Nephron (organoid): ENCODE measurements at regions not wholly inside any gene's neighbourhood (a gene's known extent, or its start where the extent isn't known, plus 50 kb on each side); places are given as distances from the start of the nearest gene placed in this dataset.
"Not testable (repeated sequence)": the region's sequence is repeated elsewhere in the genome, so short reads cannot be mapped to it uniquely, and the experiment has no call there.

Experiments
- H3K27ac Mint-ChIP-seq, 3 experiments: 2 replicates each; pipeline ENCODE4 v1.8.0; 2020; ENCODE audit warnings: mixed read lengths in 3 of 3, mild to moderate bottlenecking in 2 of 3, moderate library complexity in 1 of 3
- H3K27me3 Mint-ChIP-seq: 2 replicates; pipeline ENCODE4 v1.8.0; 2021; ENCODE audit warnings: low read depth, mild to moderate bottlenecking, moderate library complexity, mixed read lengths
- H3K36me3 Mint-ChIP-seq: 2 replicates; pipeline ENCODE4 v1.8.0; 2020; ENCODE audit warnings: low read depth, mixed read lengths
- H3K4me1 Mint-ChIP-seq: 2 replicates; pipeline ENCODE4 v1.8.0; 2020; ENCODE audit warnings: mixed read lengths
- H3K4me3 Mint-ChIP-seq, 3 experiments: 2 replicates each; pipeline ENCODE4 v1.8.0; 2020; ENCODE audit warnings: mild to moderate bottlenecking in 3 of 3, mixed read lengths in 3 of 3, moderate library complexity in 2 of 3
- H3K9me3 Mint-ChIP-seq: 2 replicates; pipeline ENCODE4 v1.8.0; 2020; ENCODE audit warnings: mixed read lengths

- H3K9me3 Mint-ChIP-seq, H3K4me3 Mint-ChIP-seq, H3K27me3 Mint-ChIP-seq, H3K36me3 Mint-ChIP-seq: not testable (repeated sequence)
- peaks cover 10% of the 10 kb centered on the region for H3K4me1 Mint-ChIP-seq
- peak overlapping the region in 2 of 3 experiments; percentile 74 to 75 for H3K27ac Mint-ChIP-seq
Measured at GRCh38 chr1:83472066-83472465, 526.9 kb downstream of the TTLL7 start.

DNA sequence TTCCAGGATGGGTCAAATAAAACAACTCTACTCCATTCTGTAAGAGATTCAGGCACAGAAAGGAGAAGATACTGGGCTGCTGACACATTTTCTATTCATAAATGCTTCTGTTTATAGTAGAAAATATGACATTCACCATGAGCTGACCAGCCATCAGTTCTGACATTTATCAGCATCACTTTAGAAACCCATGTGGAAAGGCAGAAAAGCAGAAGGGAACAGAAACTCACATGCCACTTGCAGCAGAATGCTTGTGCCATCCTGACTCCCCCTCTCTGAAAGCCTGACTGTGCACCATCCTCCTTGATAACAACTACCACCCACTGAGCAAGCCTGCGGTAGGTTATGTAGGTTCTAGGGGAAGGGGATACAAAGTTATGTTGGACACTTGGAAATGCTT, 527.7 kb downstream of the TTLL7 start:
- H3K4me1 Mint-ChIP-seq = peaks cover 10% of the 10 kb centered on the region

DNA sequence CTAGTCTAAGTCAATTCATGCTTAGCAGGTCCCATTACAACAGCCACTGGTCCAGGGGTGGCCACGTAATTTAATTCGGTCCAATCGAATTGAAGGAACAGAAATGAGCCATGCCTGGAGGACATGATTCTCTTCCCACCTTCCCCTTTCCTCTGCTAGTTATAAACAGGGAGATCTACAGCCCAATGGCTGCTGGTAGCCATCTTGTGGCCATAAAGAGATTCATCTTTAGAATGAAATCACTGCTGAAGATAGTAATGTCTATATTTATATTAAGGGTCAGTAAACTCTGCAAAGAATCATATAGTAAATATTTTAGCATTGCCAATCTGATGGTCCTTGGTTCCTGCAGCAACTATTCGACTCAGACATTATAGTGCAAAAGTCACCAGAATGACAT, 530.6 kb downstream of the TTLL7 start:
- H3K4me3 Mint-ChIP-seq, H3K36me3 Mint-ChIP-seq, H3K9me3 Mint-ChIP-seq, H3K27me3 Mint-ChIP-seq, H3K27ac Mint-ChIP-seq: not testable (repeated sequence)
- H3K4me1 Mint-ChIP-seq = peaks cover 10% of the 10 kb centered on the region

More for the DNA sequence above, 527.7 kb downstream of the TTLL7 start:
- not testable (repeated sequence) for H3K4me3 Mint-ChIP-seq, H3K9me3 Mint-ChIP-seq, H3K27me3 Mint-ChIP-seq, H3K36me3 Mint-ChIP-seq
- H3K27ac Mint-ChIP-seq = peak overlapping the region in 1 of 3 experiments; percentile 75

GRCh38 chr1:83457735-83458248, 541.1 kb downstream of the TTLL7 start:
- Mint-ChIP-seq H3K27ac (peak overlapping the region; percentile 32 to 81 (median 69)), H3K4me1 (peaks cover 18% of the 10 kb centered on the region)
- not testable (repeated sequence) for H3K27me3 Mint-ChIP-seq, H3K36me3 Mint-ChIP-seq, H3K9me3 Mint-ChIP-seq, H3K4me3 Mint-ChIP-seq

- H3K27me3 Mint-ChIP-seq, H3K4me3 Mint-ChIP-seq, H3K36me3 Mint-ChIP-seq, H3K9me3 Mint-ChIP-seq: not testable (repeated sequence)
- H3K4me1 Mint-ChIP-seq = peaks cover 18% of the 10 kb centered on the region
- H3K27ac Mint-ChIP-seq = peak overlapping the region; percentile 29 to 81 (median 32)
Measured at GRCh38 chr1:83457281-83457680, 541.7 kb downstream of the TTLL7 start.

- H3K9me3 Mint-ChIP-seq, H3K4me3 Mint-ChIP-seq, H3K27me3 Mint-ChIP-seq, H3K36me3 Mint-ChIP-seq: not testable (repeated sequence)
- Mint-ChIP-seq H3K4me1 (peaks cover 18% of the 10 kb centered on the region), H3K27ac (peak overlapping the region; percentile 23 to 70 (median 52))
Measured at GRCh38 chr1:83455753-83456152, 543.2 kb downstream of the TTLL7 start.

GRCh38 chr1:83445873-83446272, 553.1 kb downstream of the TTLL7 start:
- not testable (repeated sequence) for H3K4me3 Mint-ChIP-seq, H3K9me3 Mint-ChIP-seq, H3K36me3 Mint-ChIP-seq

DNA sequence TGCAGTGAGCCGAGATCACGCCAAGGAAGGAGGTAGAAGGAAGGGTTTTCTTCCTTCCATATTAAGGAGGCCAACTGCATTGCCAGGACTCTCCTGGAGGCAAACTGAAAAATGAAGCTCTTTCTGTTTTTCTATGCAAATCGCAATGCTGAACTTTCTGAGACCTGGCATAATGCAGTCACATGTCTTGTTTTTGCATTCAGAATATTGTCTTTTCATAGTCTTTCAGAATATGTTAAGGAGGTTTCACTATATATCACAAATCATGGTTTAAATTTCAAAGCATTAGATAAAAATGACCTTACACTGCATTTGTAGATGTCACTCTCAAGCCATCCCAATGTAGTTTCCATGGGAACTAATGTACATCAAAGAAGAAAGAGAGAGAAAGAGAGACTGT, 556.5 kb downstream of the TTLL7 start:
- H3K27ac Mint-ChIP-seq, H3K36me3 Mint-ChIP-seq, H3K4me3 Mint-ChIP-seq, H3K4me1 Mint-ChIP-seq, H3K27me3 Mint-ChIP-seq, H3K9me3 Mint-ChIP-seq: not testable (repeated sequence)

More at GRCh38 chr1:83445873-83446272, 553.1 kb downstream of the TTLL7 start:
- not testable (repeated sequence) for H3K27me3 Mint-ChIP-seq, H3K4me1 Mint-ChIP-seq, H3K27ac Mint-ChIP-seq

- not testable (repeated sequence) for H3K4me3 Mint-ChIP-seq, H3K27me3 Mint-ChIP-seq, H3K27ac Mint-ChIP-seq, H3K4me1 Mint-ChIP-seq, H3K36me3 Mint-ChIP-seq, H3K9me3 Mint-ChIP-seq
Measured at GRCh38 chr1:83440586-83440985, 558.3 kb downstream of the TTLL7 start.

GRCh38 chr1:83440021-83440420, 558.9 kb downstream of the TTLL7 start:
- H3K27me3 Mint-ChIP-seq, H3K9me3 Mint-ChIP-seq, H3K4me1 Mint-ChIP-seq, H3K36me3 Mint-ChIP-seq, H3K4me3 Mint-ChIP-seq, H3K27ac Mint-ChIP-seq: not testable (repeated sequence)

- peak overlapping the region in 2 of 3 experiments; percentile 24 to 41 for H3K27ac Mint-ChIP-seq
- H3K36me3 Mint-ChIP-seq, H3K4me3 Mint-ChIP-seq, H3K9me3 Mint-ChIP-seq, H3K4me1 Mint-ChIP-seq, H3K27me3 Mint-ChIP-seq: not testable (repeated sequence)
Measured at GRCh38 chr1:83438316-83438715, 560.6 kb downstream of the TTLL7 start.

DNA sequence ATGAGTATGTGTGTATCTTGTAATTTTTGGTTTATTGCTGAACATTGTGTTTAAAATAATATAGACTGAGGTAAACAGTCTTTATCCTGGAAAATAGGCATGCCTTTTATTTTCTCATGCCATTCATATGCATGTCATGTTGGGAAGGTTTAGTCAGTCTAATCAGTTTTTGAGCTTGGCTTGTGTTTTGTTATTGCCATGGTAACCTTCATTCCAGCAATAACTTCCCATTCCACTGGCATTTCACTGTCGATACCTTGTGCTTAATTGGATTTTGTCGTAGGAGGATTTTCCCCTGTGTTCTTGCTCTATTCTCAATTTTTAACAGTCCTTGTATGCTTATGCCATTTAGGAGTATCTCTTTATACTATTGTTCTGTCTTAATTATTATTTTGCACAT, 563.6 kb downstream of the TTLL7 start:
- H3K27me3 Mint-ChIP-seq, H3K9me3 Mint-ChIP-seq, H3K4me1 Mint-ChIP-seq, H3K4me3 Mint-ChIP-seq, H3K27ac Mint-ChIP-seq, H3K36me3 Mint-ChIP-seq: not testable (repeated sequence)

DNA sequence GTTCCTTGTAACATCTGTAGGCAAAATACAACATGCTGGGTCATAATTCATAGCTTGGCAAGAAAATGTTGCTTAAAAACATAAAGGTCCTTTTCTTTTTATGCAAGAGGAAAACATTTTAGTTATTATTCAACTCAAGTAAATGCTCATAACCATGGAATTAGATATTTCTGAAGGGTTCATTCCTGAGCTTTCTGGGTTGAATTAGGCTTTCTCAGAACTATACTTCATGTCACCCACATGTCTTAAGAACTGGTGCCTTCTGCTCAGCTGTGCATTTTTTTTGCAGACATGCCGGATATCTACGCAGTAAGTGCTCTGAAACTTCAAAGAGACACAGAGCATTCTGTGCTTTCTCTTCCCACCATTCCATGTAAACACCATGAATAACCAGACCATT, 571.4 kb downstream of the TTLL7 start:
- peak overlapping the region in 1 of 3 experiments; percentile 48 for H3K27ac Mint-ChIP-seq
- H3K4me1 Mint-ChIP-seq, H3K9me3 Mint-ChIP-seq: not testable (repeated sequence)

GRCh38 chr1:83423382-83423781, 575.5 kb downstream of the TTLL7 start:
- not testable (repeated sequence) for H3K9me3 Mint-ChIP-seq, H3K27ac Mint-ChIP-seq

More for the DNA sequence above, 571.4 kb downstream of the TTLL7 start:
- not testable (repeated sequence) for H3K27me3 Mint-ChIP-seq, H3K36me3 Mint-ChIP-seq, H3K4me3 Mint-ChIP-seq

More at GRCh38 chr1:83423382-83423781, 575.5 kb downstream of the TTLL7 start:
- H3K27me3 Mint-ChIP-seq, H3K4me3 Mint-ChIP-seq, H3K4me1 Mint-ChIP-seq, H3K36me3 Mint-ChIP-seq: not testable (repeated sequence)
